ENCODE measurements at regions not wholly inside any gene's neighbourhood (a gene's known extent, or its start where the extent isn't known, plus 50 kb on each side); places are given as distances from the start of the nearest gene placed in this dataset.

DNA sequence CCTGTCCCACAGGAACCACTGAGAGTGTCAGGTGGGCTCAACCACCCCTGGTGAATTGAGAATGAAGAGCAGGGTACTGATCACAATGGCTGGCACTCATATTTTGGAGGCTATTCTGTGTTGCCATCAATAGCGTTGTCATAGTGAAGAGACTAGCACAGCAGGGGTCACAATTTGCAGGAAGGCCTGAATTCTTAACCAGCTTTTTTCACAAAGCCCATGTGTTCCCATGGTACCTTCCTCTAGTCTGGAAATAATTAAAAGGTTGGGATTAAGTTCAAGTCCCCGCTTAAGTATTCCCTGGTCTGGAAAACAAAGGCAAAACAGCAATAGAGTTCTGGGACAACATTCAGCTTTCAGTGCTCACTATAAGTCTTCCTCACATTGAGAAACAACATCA, 1051.7 kb downstream of the C4orf33 start:
- TF ChIP-seq, protein P1, sequence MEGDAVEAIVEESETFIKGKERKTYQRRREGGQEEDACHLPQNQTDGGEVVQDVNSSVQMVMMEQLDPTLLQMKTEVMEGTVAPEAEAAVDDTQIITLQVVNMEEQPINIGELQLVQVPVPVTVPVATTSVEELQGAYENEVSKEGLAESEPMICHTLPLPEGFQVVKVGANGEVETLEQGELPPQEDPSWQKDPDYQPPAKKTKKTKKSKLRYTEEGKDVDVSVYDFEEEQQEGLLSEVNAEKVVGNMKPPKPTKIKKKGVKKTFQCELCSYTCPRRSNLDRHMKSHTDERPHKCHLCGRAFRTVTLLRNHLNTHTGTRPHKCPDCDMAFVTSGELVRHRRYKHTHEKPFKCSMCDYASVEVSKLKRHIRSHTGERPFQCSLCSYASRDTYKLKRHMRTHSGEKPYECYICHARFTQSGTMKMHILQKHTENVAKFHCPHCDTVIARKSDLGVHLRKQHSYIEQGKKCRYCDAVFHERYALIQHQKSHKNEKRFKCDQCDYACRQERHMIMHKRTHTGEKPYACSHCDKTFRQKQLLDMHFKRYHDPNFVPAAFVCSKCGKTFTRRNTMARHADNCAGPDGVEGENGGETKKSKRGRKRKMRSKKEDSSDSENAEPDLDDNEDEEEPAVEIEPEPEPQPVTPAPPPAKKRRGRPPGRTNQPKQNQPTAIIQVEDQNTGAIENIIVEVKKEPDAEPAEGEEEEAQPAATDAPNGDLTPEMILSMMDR (IDR thresholded peaks at IDR 0.05): no peak
- no peak for TF ChIP-seq ZFX (IDR thresholded peaks at IDR 0.05; ENCODE audit: borderline replicate concordance)
